ENCODE measurements at regions not wholly inside any gene's neighbourhood (a gene's known extent, or its start where the extent isn't known, plus 50 kb on each side); places are given as distances from the start of the nearest gene placed in this dataset.
"Not testable (repeated sequence)": the region's sequence is repeated elsewhere in the genome, so short reads cannot be mapped to it uniquely, and the experiment has no call there.

- no peak for TF ChIP-seq CHD1 (IDR thresholded peaks at IDR 0.05; ENCODE audit: low read depth, low read length)
- no peak for TF ChIP-seq CEBPB (IDR thresholded peaks at IDR 0.05; ENCODE audit: low read depth, low read length)
- no peak for TF ChIP-seq BHLHE40 (IDR thresholded peaks at IDR 0.05; ENCODE audit: low read depth, low read length)
- no peak for TF ChIP-seq MAZ (IDR thresholded peaks at IDR 0.05; ENCODE audit: borderline replicate concordance, low read depth, low read length)
- TF ChIP-seq FOS (IDR thresholded peaks at IDR 0.05; ENCODE audit: low read depth, low read length): no peak
- TF ChIP-seq MXI1 (IDR thresholded peaks at IDR 0.05; ENCODE audit: borderline replicate concordance, low read depth, low read length): no peak
- TF ChIP-seq MAFK (IDR thresholded peaks at IDR 0.05; ENCODE audit: low read depth, low read length): no peak
- no peak for TF ChIP-seq NFE2L2 (IDR thresholded peaks at IDR 0.05; ENCODE audit: low read depth, low read length)
Observed at GRCh38 chr17:77089124-77089490, 51.7 kb upstream of the SEC14L1 start (continued).

GRCh38 chr17:77089949-77090348, 50.8 kb upstream of the SEC14L1 start:
- H3K27ac ChIP-seq (ENCODE audit: insufficient read depth, low read length); H3K27me3 ChIP-seq (ENCODE audit: control insufficient read depth, insufficient read depth, low read length); H3K18ac ChIP-seq (ENCODE audit: low read depth, low read length); POLR2A ChIA-PET (ENCODE audit: unreplicated experiment); H3K4me1 ChIP-seq (ENCODE audit: control insufficient read depth, insufficient read depth, low read length); H4K20me1 ChIP-seq (ENCODE audit: insufficient read depth, low read length); H4K5ac ChIP-seq (ENCODE audit: low read depth, low read length); DNase-seq; H3K4ac ChIP-seq (ENCODE audit: low read depth, low read length); H2AK9ac ChIP-seq (replicated peaks; ENCODE audit: low read depth, low read length, poor library complexity); BruUV-seq (replicated peaks); H2BK20ac ChIP-seq (ENCODE audit: low read depth, low read length); H3K4me2 ChIP-seq (ENCODE audit: low read depth, low read length); H3K9me3 ChIP-seq (ENCODE audit: control insufficient read depth, insufficient read depth, low read length); H4K8ac ChIP-seq (ENCODE audit: low read depth in 2 of 2, low read length in 2 of 2); ATAC-seq (ENCODE audit: low read depth); H3K4me3 ChIP-seq (ENCODE audit: insufficient read depth, low read depth, low read length); H3K9me1 ChIP-seq (ENCODE audit: insufficient read depth, low read length); H3K56ac ChIP-seq (ENCODE audit: extremely low read depth, insufficient read depth, low read length); H4K91ac ChIP-seq (ENCODE audit: insufficient read depth, low read depth, low read length); H3K14ac ChIP-seq (replicated peaks; ENCODE audit: low read depth, low read length); H3K23ac ChIP-seq (ENCODE audit: low read depth, low read length); H2AFZ ChIP-seq (replicated peaks; ENCODE audit: low read length, poor library complexity); H2BK5ac ChIP-seq (ENCODE audit: low read depth, low read length, poor library complexity, severe bottlenecking); H2BK120ac ChIP-seq (ENCODE audit: low read depth, low read length); H3K9ac ChIP-seq (ENCODE audit: low read depth, low read length); H2AK5ac ChIP-seq (ENCODE audit: low read depth, low read length); dilution Hi-C loops (cut with HindIII; ENCODE audit: low sequenced_read_pairs, unreplicated experiment); CTCF ChIA-PET; H2BK15ac ChIP-seq (ENCODE audit: low read depth, low read length): not testable (repeated sequence)
- intact Hi-C loops (cut with micrococcal nuclease) (loop anchor here (2.0 to 5.0 kb wide), 3 partner anchors 51 to 282 kb away; partner anchors contain the start of gene SEC14L1), in situ Hi-C loops (cut with MboI; ENCODE audit: low sequenced_read_pairs) (loop anchor here (5.0 kb wide), 1 partner anchor 152 kb away; no protein-coding TSS in a partner anchor)
- Histone ChIP-seq H3K79me1 (ENCODE audit: low read depth in 1 of 2, low read length in 2 of 2) (peaks cover 29 to 45% of the 10 kb centered on the region in 2 experiments), H3K36me3 (ENCODE audit: control insufficient read depth, insufficient read depth, low read length) (peaks cover 25% of the 10 kb centered on the region)
- 80% methylated on average over 1 of the region's 10 CpGs; no CpG with 5 or more reads in 1 of the 2 experiments for WGBS, 2 experiments (ENCODE audit: extremely low coverage in 2 of 2, insufficient read length in 1 of 2)

Measured in IMR-90 (cell line).